ENCODE measurements at regions not wholly inside any gene's neighbourhood (a gene's known extent, or its start where the extent isn't known, plus 50 kb on each side); places are given as distances from the start of the nearest gene placed in this dataset.

- Mint-ChIP-seq H3K36me3 (ENCODE audit: insufficient read depth) (no peaks in the 10 kb centered on the region), H3K9me3 (ENCODE audit: low read depth) (peaks cover 6% of the 10 kb centered on the region), H3K27ac (no peak overlapping the region), H3K4me3 (ENCODE audit: low read depth) (no peak overlapping the region), H3K4me1 (ENCODE audit: low read depth) (no peaks in the 10 kb centered on the region), H3K27me3 (peaks cover 19% of the 10 kb centered on the region)
- DNase-seq (ENCODE audit: low spot score, unreplicated experiment), result no peak
- TF ChIP-seq CTCF (IDR thresholded peaks at IDR 0.05; ENCODE audit: unreplicated experiment), result no peak
Measured at GRCh38 chr11:36928621-36929020, 330.6 kb upstream of the RAG2 start.

GRCh38 chr11:36899800-36900199 lies 301.8 kb upstream of the RAG2 start:
- H3K9me3 Mint-ChIP-seq (ENCODE audit: low read depth), result no peaks in the 10 kb centered on the region
- TF ChIP-seq CTCF (IDR thresholded peaks at IDR 0.05; ENCODE audit: unreplicated experiment), result no peak
- no peak overlapping the region for H3K4me3 Mint-ChIP-seq (ENCODE audit: low read depth)
- H3K36me3 Mint-ChIP-seq (ENCODE audit: insufficient read depth), result no peaks in the 10 kb centered on the region
- peaks cover 26% of the 10 kb centered on the region for H3K27me3 Mint-ChIP-seq
- no peak overlapping the region for H3K27ac Mint-ChIP-seq
- no peak for DNase-seq (ENCODE audit: low spot score, unreplicated experiment)
- peaks cover 21% of the 10 kb centered on the region for H3K4me1 Mint-ChIP-seq (ENCODE audit: low read depth)

GRCh38 chr11:36890841-36891240 lies 292.8 kb upstream of the RAG2 start:
- H3K27me3 Mint-ChIP-seq, result peaks cover 6% of the 10 kb centered on the region
- no peak overlapping the region for H3K27ac Mint-ChIP-seq
- no peak for TF ChIP-seq CTCF (IDR thresholded peaks at IDR 0.05; ENCODE audit: unreplicated experiment)
- H3K4me3 Mint-ChIP-seq (ENCODE audit: low read depth), result no peak overlapping the region
- no peak for DNase-seq (ENCODE audit: low spot score, unreplicated experiment)
- H3K4me1 Mint-ChIP-seq (ENCODE audit: low read depth), result peaks cover 10% of the 10 kb centered on the region
- H3K9me3 Mint-ChIP-seq (ENCODE audit: low read depth), result no peaks in the 10 kb centered on the region
- H3K36me3 Mint-ChIP-seq (ENCODE audit: insufficient read depth), result no peaks in the 10 kb centered on the region

GRCh38 chr11:36890121-36890679 lies 292.2 kb upstream of the RAG2 start:
- DNase-seq (ENCODE audit: low spot score, unreplicated experiment), result no peak
- Mint-ChIP-seq H3K36me3 (ENCODE audit: insufficient read depth) (no peaks in the 10 kb centered on the region), H3K4me1 (ENCODE audit: low read depth) (peaks cover 10% of the 10 kb centered on the region), H3K9me3 (ENCODE audit: low read depth) (no peaks in the 10 kb centered on the region), H3K27ac (no peak overlapping the region), H3K27me3 (peaks cover 4% of the 10 kb centered on the region), H3K4me3 (ENCODE audit: low read depth) (no peak overlapping the region)
- no peak for TF ChIP-seq CTCF (IDR thresholded peaks at IDR 0.05; ENCODE audit: unreplicated experiment)

- no peak overlapping the region for H3K4me3 Mint-ChIP-seq (ENCODE audit: low read depth)
- H3K4me1 Mint-ChIP-seq (ENCODE audit: low read depth), result peaks cover 10% of the 10 kb centered on the region
- no peak for TF ChIP-seq CTCF (IDR thresholded peaks at IDR 0.05; ENCODE audit: unreplicated experiment)
- no peaks in the 10 kb centered on the region for H3K9me3 Mint-ChIP-seq (ENCODE audit: low read depth)
- H3K27me3 Mint-ChIP-seq, result no peaks in the 10 kb centered on the region
- DNase-seq (ENCODE audit: low spot score, unreplicated experiment), result no peak
- H3K36me3 Mint-ChIP-seq (ENCODE audit: insufficient read depth), result no peaks in the 10 kb centered on the region
- H3K27ac Mint-ChIP-seq, result no peak overlapping the region
Measured at GRCh38 chr11:36885154-36885553, 287.1 kb upstream of the RAG2 start.
